ENCODE measurements at regions not wholly inside any gene's neighbourhood (a gene's known extent, or its start where the extent isn't known, plus 50 kb on each side); places are given as distances from the start of the nearest gene placed in this dataset.

GRCh38 chr13:88937384-88937783 is 1266.2 kb downstream of the SLITRK5 start:
- Histone ChIP-seq H3K79me2 (ENCODE audit: low read depth) (no peaks in the 10 kb centered on the region), H3F3A (ENCODE audit: insufficient read depth, low read depth) (no peaks in the 10 kb centered on the region)
- CTCF ChIA-PET, result interaction anchor here (0.5 kb wide), 1 partner anchor 50 kb away, joined by 4 read pairs; no protein-coding TSS in a partner anchor

DNA sequence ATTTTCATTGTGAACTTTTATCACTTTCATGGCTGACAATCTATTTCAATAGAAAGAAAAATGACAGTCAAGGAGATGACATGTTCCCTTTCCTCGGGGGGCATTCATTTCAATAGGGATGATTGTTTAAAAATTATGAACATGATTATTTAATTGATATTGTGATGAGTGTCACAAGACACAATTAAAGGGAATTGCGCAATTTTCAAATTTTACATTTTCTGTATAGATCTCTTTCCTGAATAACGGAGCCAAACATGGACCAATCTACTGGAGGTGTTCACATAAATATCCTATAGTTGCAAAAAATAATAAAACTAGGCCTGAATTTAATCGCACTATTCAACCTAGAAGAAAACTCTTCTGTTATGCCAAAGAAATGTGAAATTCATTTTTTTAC is 1274.6 kb downstream of the SLITRK5 start:
- Histone ChIP-seq H4K20me1 (ENCODE audit: insufficient read depth) (no peaks in the 10 kb centered on the region), H3K27ac (no peak overlapping the region), H3K4me1 (replicated peaks; ENCODE audit: insufficient read depth) (no peaks in the 10 kb centered on the region), H3K36me3 (ENCODE audit: low read depth) (no peaks in the 10 kb centered on the region), H3K79me2 (ENCODE audit: low read depth) (no peaks in the 10 kb centered on the region), H3K9me3 (ENCODE audit: insufficient read depth, low read depth) (no peaks in the 10 kb centered on the region), H3K27me3 (ENCODE audit: insufficient read depth, low read depth) (no peaks in the 10 kb centered on the region), H2AFZ (no peak overlapping the region), H3K4me3 (no peak overlapping the region), H3K4me2 (no peak overlapping the region), H3F3A (ENCODE audit: insufficient read depth, low read depth) (no peaks in the 10 kb centered on the region), H3K9me2 (ENCODE audit: insufficient read depth) (no peaks in the 10 kb centered on the region; the same call in 1 of the 2 replicates)
- CTCF ChIA-PET, result no interaction called here
- DNase-seq, result no peak
- TF ChIP-seq, protein P1, sequence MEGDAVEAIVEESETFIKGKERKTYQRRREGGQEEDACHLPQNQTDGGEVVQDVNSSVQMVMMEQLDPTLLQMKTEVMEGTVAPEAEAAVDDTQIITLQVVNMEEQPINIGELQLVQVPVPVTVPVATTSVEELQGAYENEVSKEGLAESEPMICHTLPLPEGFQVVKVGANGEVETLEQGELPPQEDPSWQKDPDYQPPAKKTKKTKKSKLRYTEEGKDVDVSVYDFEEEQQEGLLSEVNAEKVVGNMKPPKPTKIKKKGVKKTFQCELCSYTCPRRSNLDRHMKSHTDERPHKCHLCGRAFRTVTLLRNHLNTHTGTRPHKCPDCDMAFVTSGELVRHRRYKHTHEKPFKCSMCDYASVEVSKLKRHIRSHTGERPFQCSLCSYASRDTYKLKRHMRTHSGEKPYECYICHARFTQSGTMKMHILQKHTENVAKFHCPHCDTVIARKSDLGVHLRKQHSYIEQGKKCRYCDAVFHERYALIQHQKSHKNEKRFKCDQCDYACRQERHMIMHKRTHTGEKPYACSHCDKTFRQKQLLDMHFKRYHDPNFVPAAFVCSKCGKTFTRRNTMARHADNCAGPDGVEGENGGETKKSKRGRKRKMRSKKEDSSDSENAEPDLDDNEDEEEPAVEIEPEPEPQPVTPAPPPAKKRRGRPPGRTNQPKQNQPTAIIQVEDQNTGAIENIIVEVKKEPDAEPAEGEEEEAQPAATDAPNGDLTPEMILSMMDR (conservative IDR thresholded peaks at IDR 0.05), result no peak
- no peak for TF ChIP-seq EZH2 (IDR thresholded peaks at IDR 0.05; ENCODE audit: low read depth)
- POLR2A ChIA-PET (ENCODE audit: unreplicated experiment), result no interaction called here
- intact Hi-C loops (cut with micrococcal nuclease; ENCODE audit: unreplicated experiment), result no loop called here
- BruUV-seq (replicated peaks), result no TSS peak

More at GRCh38 chr13:88937384-88937783, 1266.2 kb downstream of the SLITRK5 start:
- no peak for TF ChIP-seq EZH2 (IDR thresholded peaks at IDR 0.05; ENCODE audit: low read depth)
- TF ChIP-seq, protein P1 (conservative IDR thresholded peaks at IDR 0.05), result no peak
- no peak overlapping the region for H3K27ac ChIP-seq
- no peak overlapping the region for H2AFZ ChIP-seq
- BruUV-seq (replicated peaks), result no TSS peak
- H3K9me2 ChIP-seq (ENCODE audit: insufficient read depth), result no peaks in the 10 kb centered on the region; the same call in 1 of the 2 replicates
- H3K9me3 ChIP-seq (ENCODE audit: insufficient read depth, low read depth), result no peaks in the 10 kb centered on the region
- H4K20me1 ChIP-seq (ENCODE audit: insufficient read depth), result no peaks in the 10 kb centered on the region
- H3K36me3 ChIP-seq (ENCODE audit: low read depth), result no peaks in the 10 kb centered on the region
- no peaks in the 10 kb centered on the region for H3K4me1 ChIP-seq (replicated peaks; ENCODE audit: insufficient read depth)
- intact Hi-C loops (cut with micrococcal nuclease; ENCODE audit: unreplicated experiment), result no loop called here
- no peaks in the 10 kb centered on the region for H3K27me3 ChIP-seq (ENCODE audit: insufficient read depth, low read depth)
- no peak overlapping the region for H3K4me2 ChIP-seq
- DNase-seq, result no peak
- POLR2A ChIA-PET (ENCODE audit: unreplicated experiment), result interaction anchor here (0.6 kb wide), 1 partner anchor 92 kb away, joined by 3 read pairs; no protein-coding TSS in a partner anchor
- H3K4me3 ChIP-seq, result no peak overlapping the region

DNA sequence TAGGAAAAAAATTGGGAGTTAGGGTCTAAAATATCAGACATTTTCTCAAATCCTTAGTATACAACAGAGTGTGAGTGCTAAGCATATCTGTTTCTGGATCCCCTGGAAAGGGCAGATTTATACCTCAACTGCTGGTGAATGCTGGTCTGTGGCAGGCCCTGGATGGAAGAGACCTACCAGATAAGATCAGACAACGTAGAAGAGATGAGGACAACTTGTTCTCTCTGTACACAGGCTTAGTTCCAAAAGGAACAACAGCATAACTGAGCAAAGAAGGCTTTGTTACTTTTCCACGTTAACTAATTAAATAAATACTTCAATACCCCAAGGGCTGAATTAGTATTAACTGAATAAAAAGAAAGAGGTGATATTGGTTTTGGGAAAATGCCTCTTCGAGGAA is 1277.3 kb downstream of the SLITRK5 start:
- ChIA-PET CTCF (no interaction called here), POLR2A (ENCODE audit: unreplicated experiment) (no interaction called here)
- Histone ChIP-seq H2AFZ (no peak overlapping the region), H3K27me3 (ENCODE audit: insufficient read depth, low read depth) (no peaks in the 10 kb centered on the region), H3K9me2 (ENCODE audit: insufficient read depth) (no peaks in the 10 kb centered on the region; the same call in 1 of the 2 replicates), H3K4me1 (replicated peaks; ENCODE audit: insufficient read depth) (no peaks in the 10 kb centered on the region), H4K20me1 (ENCODE audit: insufficient read depth) (no peaks in the 10 kb centered on the region), H3K27ac (no peak overlapping the region), H3F3A (ENCODE audit: insufficient read depth, low read depth) (no peaks in the 10 kb centered on the region), H3K4me3 (no peak overlapping the region), H3K9me3 (ENCODE audit: insufficient read depth, low read depth) (no peaks in the 10 kb centered on the region), H3K4me2 (no peak overlapping the region), H3K79me2 (ENCODE audit: low read depth) (no peaks in the 10 kb centered on the region), H3K36me3 (ENCODE audit: low read depth) (no peaks in the 10 kb centered on the region)
- no TSS peak for BruUV-seq (replicated peaks)
- TF ChIP-seq, protein P1 (conservative IDR thresholded peaks at IDR 0.05), result no peak
- no peak for TF ChIP-seq EZH2 (IDR thresholded peaks at IDR 0.05; ENCODE audit: low read depth)
- intact Hi-C loops (cut with micrococcal nuclease; ENCODE audit: unreplicated experiment), result no loop called here
- no peak for DNase-seq
